MCF 10A (cell line): ENCODE measurements at regions not wholly inside any gene's neighbourhood (a gene's known extent, or its start where the extent isn't known, plus 50 kb on each side); places are given as distances from the start of the nearest gene placed in this dataset.

Source experiments
- BruUV-seq: library from RNA; stranded (reverse); fragments of 400-500 nt; replicated peaks from 2 replicates; lab custom pipeline; 2021; lab: Mats Ljungman, UMichigan
- CTCF ChIA-PET: fragments of 300-600 bp; sonication (Branson Sonifier 250); formaldehyde crosslinking; extraction: SDS; loops from one replicate; lab custom pipeline; 2021; ENCODE audit warnings: antibody characterized with exemption, inconsistent platforms; lab: Yijun Ruan, JAX
- POLR2A ChIA-PET: fragments of 300-600, 350-650 bp; sonication (Branson Sonifier 250); formaldehyde crosslinking; extraction: SDS; loops from one replicate; lab custom pipeline; 2020; ENCODE audit warnings: antibody characterized with exemption, inconsistent platforms; lab: Yijun Ruan, JAX
- DNase-seq: peaks from one replicate; pipeline ENCODE4 v3.0.0-alpha.2; 2018; ENCODE audit not compliant: unreplicated experiment
- H3K27ac Mint-ChIP-seq: one replicate; pipeline ENCODE4 v1.8.0; 2022; ENCODE audit warnings: mild to moderate bottlenecking, low read depth, mixed read lengths; ENCODE audit not compliant: unreplicated experiment
- H3K27me3 Mint-ChIP-seq: one replicate; pipeline ENCODE4 v1.8.0; 2022; ENCODE audit warnings: mixed read lengths; ENCODE audit not compliant: insufficient read depth, unreplicated experiment
- H3K36me3 Mint-ChIP-seq: one replicate; pipeline ENCODE4 v1.8.0; 2022; ENCODE audit warnings: mild to moderate bottlenecking, moderate library complexity, mixed read lengths; ENCODE audit not compliant: insufficient read depth, unreplicated experiment
- H3K4me1 Mint-ChIP-seq: one replicate; pipeline ENCODE4 v1.8.0; 2022; ENCODE audit warnings: mixed read lengths; ENCODE audit not compliant: insufficient read depth, unreplicated experiment
- H3K4me3 Mint-ChIP-seq: one replicate; pipeline ENCODE4 v1.8.0; 2022; ENCODE audit warnings: mild to moderate bottlenecking, moderate library complexity, mixed read lengths; ENCODE audit not compliant: unreplicated experiment
- H3K9me3 Mint-ChIP-seq: one replicate; pipeline ENCODE4 v1.8.0; 2022; ENCODE audit warnings: mixed read lengths; ENCODE audit not compliant: unreplicated experiment
- CTCF ChIP-seq: fragments of 200-600 bp; IDR thresholded peaks from one replicate; pipeline ENCODE4 v1.8.0; 2022; ENCODE audit warnings: antibody characterized with exemption, mild to moderate bottlenecking; ENCODE audit not compliant: unreplicated experiment
- intact Hi-C: fragments of 100-400 bp; cut with micrococcal nuclease; formaldehyde crosslinking; loops from 2 replicates; pipeline ENCODE4 v1.14.1; 2022

GRCh38 chr1:116228511-116228910 is 117.3 kb downstream of the MAB21L3 start:
- no peak for DNase-seq
- no peaks in the 10 kb centered on the region for H3K9me3 Mint-ChIP-seq
- no peaks in the 10 kb centered on the region for H3K4me1 Mint-ChIP-seq
- no peaks in the 10 kb centered on the region for H3K27me3 Mint-ChIP-seq
- no peaks in the 10 kb centered on the region for H3K36me3 Mint-ChIP-seq
- BruUV-seq, result no TSS peak
- intact Hi-C loops, result no loop called here
- H3K4me3 Mint-ChIP-seq, result no peak overlapping the region
- H3K27ac Mint-ChIP-seq, result no peak overlapping the region
- ChIA-PET CTCF (interaction anchor here (0.5 to 1.4 kb wide), 2 partner anchors 60 to 586 kb away, joined by 3 read pairs; no protein-coding TSS in a partner anchor), POLR2A (interaction anchor here (0.8 kb wide), 1 partner anchor 9 kb away, joined by 5 read pairs; no protein-coding TSS in a partner anchor)
- no peak for TF ChIP-seq CTCF

- no peak for DNase-seq
- CTCF ChIA-PET, result no interaction called here
- Mint-ChIP-seq H3K4me1 (no peaks in the 10 kb centered on the region), H3K9me3 (no peaks in the 10 kb centered on the region), H3K36me3 (no peaks in the 10 kb centered on the region), H3K27me3 (no peaks in the 10 kb centered on the region), H3K4me3 (no peak overlapping the region), H3K27ac (no peak overlapping the region)
- POLR2A ChIA-PET, result interaction anchor here (0.9 kb wide), 1 partner anchor 9 kb away, joined by 3 read pairs; no protein-coding TSS in a partner anchor
- no TSS peak for BruUV-seq
- intact Hi-C loops, result loop anchor here (5.0 kb wide), 1 partner anchor 257 kb away; no protein-coding TSS in a partner anchor
- no peak for TF ChIP-seq CTCF
These were observed 119.5 kb downstream of the MAB21L3 start for GRCh38 chr1:116230712-116231111.

- POLR2A ChIA-PET, result interaction anchor here (0.9 to 1.0 kb wide), 3 partner anchors 10 to 144 kb away, joined by 3 to 4 read pairs (median 3); no protein-coding TSS in a partner anchor
These were observed 120.6 kb downstream of the MAB21L3 start for GRCh38 chr1:116231752-116232151.

More at GRCh38 chr1:116231752-116232151, 120.6 kb downstream of the MAB21L3 start:
- H3K4me3 Mint-ChIP-seq, result no peak overlapping the region
- H3K4me1 Mint-ChIP-seq, result no peaks in the 10 kb centered on the region
- no peaks in the 10 kb centered on the region for H3K27me3 Mint-ChIP-seq
- no peaks in the 10 kb centered on the region for H3K36me3 Mint-ChIP-seq
- BruUV-seq, result no TSS peak
- no peaks in the 10 kb centered on the region for H3K9me3 Mint-ChIP-seq
- H3K27ac Mint-ChIP-seq, result no peak overlapping the region
- intact Hi-C loops, result loop anchor here (5.0 kb wide), 1 partner anchor 256 kb away; no protein-coding TSS in a partner anchor
- no peak for DNase-seq
- TF ChIP-seq CTCF, result no peak
- CTCF ChIA-PET, result interaction anchor here (0.6 to 1.3 kb wide), 3 partner anchors 79 to 306 kb away, joined by 3 to 4 read pairs (median 3); no protein-coding TSS in a partner anchor
